PC-3 (cell line): ENCODE measurements at regions not wholly inside any gene's neighbourhood (a gene's known extent, or its start where the extent isn't known, plus 50 kb on each side); places are given as distances from the start of the nearest gene placed in this dataset.
A peak's percentile ranks its signal among the peaks of the same experiment; 100 is the strongest.

ENCODE experiments used
- ATAC-seq: fragments of 200-7000 bp; cut with Tn5 transposase; 2 replicates; pipeline ENCODE4 v1.9.1; 2020; ENCODE audit warnings: mild to moderate bottlenecking, moderate library complexity
- BruUV-seq: library from RNA; stranded (reverse); fragments of 400-500 nt; replicated peaks from 2 replicates; lab custom pipeline; 2021; lab: Mats Ljungman, UMichigan
- CTCF ChIA-PET: fragments of 300-600 bp; sonication (Branson Sonifier 250); formaldehyde crosslinking; loops from one replicate; lab custom pipeline; 2022; ENCODE audit warnings: antibody characterized with exemption; lab: Charles Lee
- POLR2A ChIA-PET: fragments of 300-600 bp; sonication (Branson Sonifier 250); formaldehyde crosslinking; loops from one replicate; lab custom pipeline; 2022; ENCODE audit warnings: antibody characterized with exemption; ENCODE audit not compliant: unreplicated experiment; lab: Charles Lee
- DNase-seq: peaks from one replicate; pipeline ENCODE4 v3.0.0-alpha.2; 2015
- H2AFZ ChIP-seq: fragments of 300-600 bp; sonication (generic); 2 replicates; pipeline ENCODE4 v1.6.0; 2016; ENCODE audit warnings: antibody characterized with exemption, low read length
- H3F3A ChIP-seq: fragments of 300-600 bp; sonication (generic); one replicate; pipeline ENCODE4 v1.6.0; 2017; ENCODE audit warnings: antibody characterized with exemption, low read length, control low read depth, mild to moderate bottlenecking; ENCODE audit not compliant: unreplicated experiment
- H3K27ac ChIP-seq: fragments of 300-600 bp; sonication (generic); 2 replicates; pipeline ENCODE4 v1.5.1; 2016; ENCODE audit warnings: mild to moderate bottlenecking, low read length
- H3K27me3 ChIP-seq: fragments of 300-600 bp; sonication (generic); 2 replicates; pipeline ENCODE4 v1.6.1; 2016; ENCODE audit warnings: low read length, mixed read lengths
- H3K36me3 ChIP-seq: fragments of 300-600 bp; sonication (generic); 2 replicates; pipeline ENCODE4 v1.6.1; 2016; ENCODE audit warnings: low read depth, mixed run types, low read length, mixed read lengths
- H3K4me1 ChIP-seq: fragments of 300-600 bp; sonication (generic); 2 replicates; pipeline ENCODE4 v1.5.1; 2016; ENCODE audit warnings: low read length; ENCODE audit not compliant: insufficient read depth
- H3K4me2 ChIP-seq: fragments of 300-600 bp; sonication (generic); 2 replicates; pipeline ENCODE4 v1.6.0; 2016; ENCODE audit warnings: low read length
- H3K4me3 ChIP-seq: fragments of 300-600 bp; sonication (generic); 2 replicates; pipeline ENCODE4 v1.5.1; 2016; ENCODE audit warnings: mild to moderate bottlenecking, low read length, mixed read lengths
- H3K79me2 ChIP-seq: fragments of 300-600 bp; sonication (generic); 2 replicates; pipeline ENCODE4 v1.6.1; 2017; ENCODE audit warnings: low read length, mixed read lengths
- H3K9ac ChIP-seq: fragments of 300-600 bp; sonication (generic); 2 replicates; pipeline ENCODE4 v1.6.0; 2016; ENCODE audit warnings: mild to moderate bottlenecking, low read length
- H3K9me2 ChIP-seq: fragments of 300-600 bp; sonication (generic); replicated peaks from 2 replicates; pipeline ENCODE4 v1.6.1; 2016; ENCODE audit warnings: mixed run types, low read length, mixed read lengths
- H3K9me3 ChIP-seq: fragments of 300-600 bp; sonication (generic); 2 replicates; pipeline ENCODE4 v1.6.1; 2016; ENCODE audit warnings: low read length, mixed read lengths
- H4K20me1 ChIP-seq: fragments of 300-600 bp; sonication (generic); 2 replicates; pipeline ENCODE4 v1.6.1; 2016; ENCODE audit warnings: low read length, mixed read lengths
- EZH2 ChIP-seq: fragments of 300-600 bp; sonication (generic); IDR thresholded peaks from one replicate; pipeline ENCODE4 v1.6.1; 2017; ENCODE audit warnings: antibody characterized with exemption, mild to moderate bottlenecking, low read length; ENCODE audit not compliant: unreplicated experiment
- EZH2phosphoT487 ChIP-seq: fragments of 300-600 bp; sonication (generic); IDR thresholded peaks from 2 replicates; pipeline ENCODE4 v1.6.1; 2018; ENCODE audit warnings: mild to moderate bottlenecking, antibody characterized with exemption, low read length, borderline replicate concordance
- intact Hi-C: fragments of 100-400 bp; cut with micrococcal nuclease; formaldehyde crosslinking; loops from 2 replicates; pipeline ENCODE4 v1.9.0; 2023
- TF ChIP-seq, protein P1 (sequence below): fragments of 300-600 bp; sonication (generic); conservative IDR thresholded peaks from 2 replicates; pipeline ENCODE4 v1.5.1; 2017; ENCODE audit warnings: antibody characterized with exemption, low read depth, mild to moderate bottlenecking, low read length

DNA sequence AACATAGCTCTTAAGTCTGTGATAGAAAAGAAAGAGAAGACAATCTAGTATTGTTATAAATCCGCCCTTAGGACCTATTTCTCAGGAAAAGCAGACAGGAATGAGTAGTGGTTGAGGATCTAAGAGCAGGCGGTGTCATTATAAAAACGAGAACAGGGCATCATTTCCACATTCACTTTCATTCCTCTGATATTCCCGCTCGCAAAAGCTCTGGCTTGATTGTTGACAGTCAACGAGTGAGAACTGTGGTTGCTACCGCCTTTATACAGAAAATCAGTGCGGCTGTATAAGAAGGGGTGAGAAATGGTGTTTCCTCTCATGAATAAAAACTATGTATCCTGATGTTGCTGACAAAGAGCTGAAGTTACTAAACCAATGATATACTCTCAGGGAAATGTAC, 1409.6 kb upstream of the WWC1 start:
- TF ChIP-seq, protein P1, sequence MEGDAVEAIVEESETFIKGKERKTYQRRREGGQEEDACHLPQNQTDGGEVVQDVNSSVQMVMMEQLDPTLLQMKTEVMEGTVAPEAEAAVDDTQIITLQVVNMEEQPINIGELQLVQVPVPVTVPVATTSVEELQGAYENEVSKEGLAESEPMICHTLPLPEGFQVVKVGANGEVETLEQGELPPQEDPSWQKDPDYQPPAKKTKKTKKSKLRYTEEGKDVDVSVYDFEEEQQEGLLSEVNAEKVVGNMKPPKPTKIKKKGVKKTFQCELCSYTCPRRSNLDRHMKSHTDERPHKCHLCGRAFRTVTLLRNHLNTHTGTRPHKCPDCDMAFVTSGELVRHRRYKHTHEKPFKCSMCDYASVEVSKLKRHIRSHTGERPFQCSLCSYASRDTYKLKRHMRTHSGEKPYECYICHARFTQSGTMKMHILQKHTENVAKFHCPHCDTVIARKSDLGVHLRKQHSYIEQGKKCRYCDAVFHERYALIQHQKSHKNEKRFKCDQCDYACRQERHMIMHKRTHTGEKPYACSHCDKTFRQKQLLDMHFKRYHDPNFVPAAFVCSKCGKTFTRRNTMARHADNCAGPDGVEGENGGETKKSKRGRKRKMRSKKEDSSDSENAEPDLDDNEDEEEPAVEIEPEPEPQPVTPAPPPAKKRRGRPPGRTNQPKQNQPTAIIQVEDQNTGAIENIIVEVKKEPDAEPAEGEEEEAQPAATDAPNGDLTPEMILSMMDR: no peak
- no peak for TF ChIP-seq EZH2phosphoT487
- no peak for TF ChIP-seq EZH2
- H3K4me3 ChIP-seq: no peak overlapping the region
- intact Hi-C loops: no loop called here
- H3K9me3 ChIP-seq: no peaks in the 10 kb centered on the region
- no peaks in the 10 kb centered on the region for H4K20me1 ChIP-seq
- no peaks in the 10 kb centered on the region for H3K9me2 ChIP-seq
- POLR2A ChIA-PET: no interaction called here
- no peaks in the 10 kb centered on the region for H3K27me3 ChIP-seq
- no peaks in the 10 kb centered on the region for H3K4me1 ChIP-seq
- H3K27ac ChIP-seq: no peak overlapping the region
- no peaks in the 10 kb centered on the region for H3K79me2 ChIP-seq
- BruUV-seq: no TSS peak
- ATAC-seq: no peak
- CTCF ChIA-PET: no interaction called here
- no peak overlapping the region for H3K4me2 ChIP-seq
- no peak overlapping the region for H3K9ac ChIP-seq
- no peak overlapping the region for H2AFZ ChIP-seq
- H3F3A ChIP-seq: no peaks in the 10 kb centered on the region
- H3K36me3 ChIP-seq: no peaks in the 10 kb centered on the region
- DNase-seq: no peak

DNA sequence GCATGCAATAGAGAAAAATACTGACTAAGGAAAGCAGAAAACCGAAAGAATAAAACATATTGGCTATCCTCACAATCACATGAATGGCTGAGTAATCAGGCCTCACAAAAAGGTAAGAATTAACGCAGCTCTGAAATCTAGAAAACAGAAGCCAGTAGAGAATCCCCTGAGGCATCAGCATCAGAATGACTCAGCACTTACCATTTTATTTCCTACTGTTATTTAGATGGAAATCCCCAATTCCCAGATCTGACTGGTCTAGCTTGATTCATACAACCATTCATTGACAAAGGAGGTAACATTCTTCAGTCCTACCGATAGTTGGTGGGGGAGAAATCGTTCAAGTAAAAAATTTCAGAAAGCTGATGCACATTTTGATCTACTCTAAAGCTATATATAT, 1408.4 kb upstream of the WWC1 start:
- TF ChIP-seq, protein P1: no peak
- TF ChIP-seq EZH2phosphoT487 (no peak), EZH2 (no peak)
- BruUV-seq: no TSS peak
- POLR2A ChIA-PET: no interaction called here
- peak overlapping the region; percentile 40; the same call in 1 of the 2 replicates for H3K4me3 ChIP-seq
- peak; percentile 50 for DNase-seq
- intact Hi-C loops: no loop called here
- no peak overlapping the region for H2AFZ ChIP-seq
- H3K9me3 ChIP-seq: no peaks in the 10 kb centered on the region
- no peaks in the 10 kb centered on the region for H3K27me3 ChIP-seq
- no peaks in the 10 kb centered on the region for H3K9me2 ChIP-seq
- no peaks in the 10 kb centered on the region for H3K4me1 ChIP-seq
- peak overlapping the region; percentile 30; the same call in 1 of the 2 replicates for H3K4me2 ChIP-seq
- CTCF ChIA-PET: no interaction called here
- 0 out of 2 replicates have a peak overlapping the region, but pooled peaks have one; percentile 16 for H3K27ac ChIP-seq
- no peaks in the 10 kb centered on the region for H4K20me1 ChIP-seq
- no peaks in the 10 kb centered on the region for H3K36me3 ChIP-seq
- no peak overlapping the region for H3K9ac ChIP-seq
- H3K79me2 ChIP-seq: no peaks in the 10 kb centered on the region
- no peak for ATAC-seq
- H3F3A ChIP-seq: no peaks in the 10 kb centered on the region

DNA sequence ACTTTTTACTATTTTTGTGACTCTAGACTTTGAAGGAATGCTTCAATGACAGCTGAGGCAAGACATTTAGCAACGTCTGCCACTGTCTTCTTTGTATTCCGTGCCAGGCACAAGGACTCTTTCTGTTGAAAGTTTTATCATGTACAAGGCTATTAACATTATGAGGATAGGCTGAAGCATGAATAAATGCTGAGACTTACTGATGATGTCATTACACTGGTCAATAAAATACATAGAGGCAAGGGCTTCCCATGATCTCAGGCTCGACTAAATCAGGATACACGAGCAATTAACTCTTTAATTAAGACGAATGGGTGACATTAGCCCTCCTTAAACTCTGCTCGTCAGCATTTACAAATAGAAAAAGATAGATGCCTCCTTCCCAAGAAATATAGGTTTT, 1393.3 kb upstream of the WWC1 start:
- no peaks in the 10 kb centered on the region for H3F3A ChIP-seq
- no TSS peak for BruUV-seq
- TF ChIP-seq EZH2phosphoT487 (no peak), EZH2 (no peak)
- H4K20me1 ChIP-seq: no peaks in the 10 kb centered on the region
- no peak overlapping the region for H2AFZ ChIP-seq
- H3K9me2 ChIP-seq: no peaks in the 10 kb centered on the region
- no peaks in the 10 kb centered on the region for H3K27me3 ChIP-seq
- no peak for ATAC-seq
- ChIA-PET CTCF (no interaction called here), POLR2A (no interaction called here)
- no peak overlapping the region for H3K4me2 ChIP-seq
- H3K9me3 ChIP-seq: no peaks in the 10 kb centered on the region
- no peak for DNase-seq
- no peaks in the 10 kb centered on the region for H3K79me2 ChIP-seq
- H3K4me1 ChIP-seq: no peaks in the 10 kb centered on the region
- no peak overlapping the region for H3K27ac ChIP-seq
- no peak overlapping the region for H3K9ac ChIP-seq
- H3K36me3 ChIP-seq: no peaks in the 10 kb centered on the region
- intact Hi-C loops: no loop called here
- no peak overlapping the region for H3K4me3 ChIP-seq
